ENCODE measurements at regions not wholly inside any gene's neighbourhood (a gene's known extent, or its start where the extent isn't known, plus 50 kb on each side); places are given as distances from the start of the nearest gene placed in this dataset.
"Not testable (repeated sequence)": the region's sequence is repeated elsewhere in the genome, so short reads cannot be mapped to it uniquely, and the experiment has no call there.

DNA sequence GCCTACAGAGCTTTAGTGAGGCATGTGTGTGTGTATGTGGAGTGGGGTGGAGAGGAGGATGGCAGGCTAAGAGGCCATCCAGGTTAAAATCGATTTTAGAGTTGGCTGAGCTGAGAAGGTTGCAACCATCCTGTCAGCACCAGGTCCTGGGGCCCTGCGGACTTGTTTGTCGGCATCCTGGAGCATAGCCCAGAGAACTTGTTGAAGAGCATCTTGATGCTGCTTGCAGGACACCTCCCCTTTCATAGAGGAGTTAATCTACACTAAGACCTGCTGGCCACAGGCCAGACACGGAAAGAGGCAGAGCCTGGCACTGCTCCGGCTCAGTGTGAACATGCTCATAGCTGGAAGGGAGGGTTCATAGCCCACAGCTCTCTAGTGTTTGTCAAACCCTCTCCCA, 72.1 kb upstream of the RGPD5 start:
- ATAC-seq, result peak in 7 of 8 donors; percentile 47 to 78 (median 64)

DNA sequence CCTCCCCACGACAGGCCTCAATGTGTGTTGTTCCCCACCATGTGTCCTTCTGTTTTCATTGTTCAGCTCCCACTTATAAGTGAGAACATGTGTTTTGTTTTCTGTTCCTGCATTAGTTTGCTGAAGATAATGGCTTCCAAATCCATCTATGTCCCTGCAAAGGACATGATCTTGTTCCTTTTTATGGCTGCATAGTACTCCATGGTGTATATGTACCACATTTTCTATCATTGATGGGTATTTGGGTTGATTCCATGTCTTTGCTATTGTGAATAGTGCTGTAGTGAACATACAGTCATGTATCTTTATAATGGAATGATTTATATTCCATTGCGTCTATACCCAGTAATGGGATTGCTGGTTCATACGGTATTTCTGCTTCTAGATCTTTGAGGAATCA, 71.5 kb upstream of the RGPD5 start:
- intact Hi-C loops (cut with DNase I); H3K4me1 ChIP-seq; H3K27me3 ChIP-seq; H3K27ac ChIP-seq; H3K36me3 ChIP-seq; DNase-seq; H3K4me3 ChIP-seq; ATAC-seq: not testable (repeated sequence)
- H3K9me3 ChIP-seq, result peaks cover 0 to 13% (median 0%) of the 10 kb centered on the region in 11 donors
- 95% methylated on average over 3 of the region's 3 CpGs for WGBS, 2 donors

More for the DNA sequence above, 72.1 kb upstream of the RGPD5 start:
- H3K4me1 ChIP-seq, result no peaks in the 10 kb centered on the region
- DNase-seq, result peak; percentile 13 to 31
- H3K4me3 ChIP-seq, result no peak overlapping the region
- no peak overlapping the region for H3K27ac ChIP-seq
- TF ChIP-seq, protein P1, sequence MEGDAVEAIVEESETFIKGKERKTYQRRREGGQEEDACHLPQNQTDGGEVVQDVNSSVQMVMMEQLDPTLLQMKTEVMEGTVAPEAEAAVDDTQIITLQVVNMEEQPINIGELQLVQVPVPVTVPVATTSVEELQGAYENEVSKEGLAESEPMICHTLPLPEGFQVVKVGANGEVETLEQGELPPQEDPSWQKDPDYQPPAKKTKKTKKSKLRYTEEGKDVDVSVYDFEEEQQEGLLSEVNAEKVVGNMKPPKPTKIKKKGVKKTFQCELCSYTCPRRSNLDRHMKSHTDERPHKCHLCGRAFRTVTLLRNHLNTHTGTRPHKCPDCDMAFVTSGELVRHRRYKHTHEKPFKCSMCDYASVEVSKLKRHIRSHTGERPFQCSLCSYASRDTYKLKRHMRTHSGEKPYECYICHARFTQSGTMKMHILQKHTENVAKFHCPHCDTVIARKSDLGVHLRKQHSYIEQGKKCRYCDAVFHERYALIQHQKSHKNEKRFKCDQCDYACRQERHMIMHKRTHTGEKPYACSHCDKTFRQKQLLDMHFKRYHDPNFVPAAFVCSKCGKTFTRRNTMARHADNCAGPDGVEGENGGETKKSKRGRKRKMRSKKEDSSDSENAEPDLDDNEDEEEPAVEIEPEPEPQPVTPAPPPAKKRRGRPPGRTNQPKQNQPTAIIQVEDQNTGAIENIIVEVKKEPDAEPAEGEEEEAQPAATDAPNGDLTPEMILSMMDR (IDR thresholded peaks at IDR 0.05), result no peak
- 33 to 39% methylated on average over 5 of the region's 5 CpGs for WGBS, 2 donors
- peaks cover 0 to 13% (median 0%) of the 10 kb centered on the region in 11 donors for H3K9me3 ChIP-seq
- intact Hi-C loops (cut with DNase I), result no loop called here
- H3K27me3 ChIP-seq, result peaks cover 0 to 8% (median 0%) of the 10 kb centered on the region in 7 donors
- no peaks in the 10 kb centered on the region for H3K36me3 ChIP-seq

- H3K9me3 ChIP-seq, result peaks cover 0 to 14% (median 0%) of the 10 kb centered on the region in 11 donors
- intact Hi-C loops (cut with DNase I); H3K27me3 ChIP-seq; H3K36me3 ChIP-seq; H3K4me3 ChIP-seq; H3K4me1 ChIP-seq; ATAC-seq; DNase-seq; H3K27ac ChIP-seq: not testable (repeated sequence)
- 93% methylated on average over 3 of the region's 3 CpGs for WGBS, 2 donors
Observed at GRCh38 chr2:109723153-109723552, 71.0 kb upstream of the RGPD5 start.

DNA sequence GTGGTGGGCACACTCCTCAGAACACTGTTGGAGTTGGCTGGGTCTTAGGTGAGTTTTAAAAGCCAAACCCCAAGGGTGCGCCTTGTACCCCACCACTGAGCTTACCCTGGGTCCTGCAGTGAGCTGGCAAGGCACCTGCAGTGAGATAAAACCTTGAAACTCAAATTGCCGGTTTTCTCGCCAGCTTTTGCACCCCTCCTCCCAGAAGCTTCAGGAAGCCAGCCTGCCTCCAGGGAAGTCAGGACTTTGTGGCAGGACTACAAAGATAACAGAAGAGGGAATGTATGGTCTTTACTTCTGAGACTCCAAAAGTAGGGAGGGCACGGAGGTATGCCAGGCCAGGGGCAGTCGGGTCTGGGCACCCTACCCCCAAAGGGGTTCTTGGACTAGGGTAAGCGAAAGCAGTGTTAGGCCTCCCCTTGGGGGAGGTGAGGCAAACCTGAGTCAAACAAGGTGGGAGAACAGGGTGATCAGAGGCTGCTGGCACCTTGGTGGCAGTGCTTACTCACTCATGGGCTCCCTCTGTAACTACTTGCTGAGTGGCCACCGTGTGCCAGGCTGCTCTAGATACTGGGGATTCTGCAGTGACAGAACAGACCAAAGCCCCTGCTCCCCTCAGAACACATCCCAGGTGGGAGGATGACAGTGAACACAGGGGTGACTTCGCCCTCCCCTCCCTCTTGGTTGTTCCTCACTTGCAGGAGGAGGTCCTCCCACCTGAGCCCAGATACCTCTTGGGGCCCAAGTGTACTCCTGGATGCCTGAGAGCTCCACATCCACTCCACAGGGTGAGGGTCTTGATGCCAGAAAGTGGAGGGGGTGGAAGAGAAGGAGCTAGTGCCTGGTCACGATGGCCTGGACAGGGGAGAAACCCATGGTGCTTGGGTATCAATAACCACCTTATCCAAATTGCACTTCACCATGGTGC, 69.3 kb upstream of the RGPD5 start:
- Histone ChIP-seq H3K27me3 (peaks cover 0 to 8% (median 0%) of the 10 kb centered on the region in 7 donors), H3K4me1 (peaks cover 0 to 5% (median 0%) of the 10 kb centered on the region in 9 donors), H3K4me3 (no peak overlapping the region), H3K9me3 (peaks cover 0 to 10% (median 0%) of the 10 kb centered on the region in 11 donors), H3K36me3 (no peaks in the 10 kb centered on the region), H3K27ac (no peak overlapping the region)
- TF ChIP-seq, protein P1 (IDR thresholded peaks at IDR 0.05), result no peak
- no peak for ATAC-seq
- 91 to 94% methylated on average over 9 of the region's 9 CpGs for WGBS, 2 donors
- intact Hi-C loops (cut with DNase I), result loop anchor here in 1 of 10 donors (5.0 kb wide), 1 partner anchor 182 kb away; no protein-coding TSS in a partner anchor
- no peak for DNase-seq

DNA sequence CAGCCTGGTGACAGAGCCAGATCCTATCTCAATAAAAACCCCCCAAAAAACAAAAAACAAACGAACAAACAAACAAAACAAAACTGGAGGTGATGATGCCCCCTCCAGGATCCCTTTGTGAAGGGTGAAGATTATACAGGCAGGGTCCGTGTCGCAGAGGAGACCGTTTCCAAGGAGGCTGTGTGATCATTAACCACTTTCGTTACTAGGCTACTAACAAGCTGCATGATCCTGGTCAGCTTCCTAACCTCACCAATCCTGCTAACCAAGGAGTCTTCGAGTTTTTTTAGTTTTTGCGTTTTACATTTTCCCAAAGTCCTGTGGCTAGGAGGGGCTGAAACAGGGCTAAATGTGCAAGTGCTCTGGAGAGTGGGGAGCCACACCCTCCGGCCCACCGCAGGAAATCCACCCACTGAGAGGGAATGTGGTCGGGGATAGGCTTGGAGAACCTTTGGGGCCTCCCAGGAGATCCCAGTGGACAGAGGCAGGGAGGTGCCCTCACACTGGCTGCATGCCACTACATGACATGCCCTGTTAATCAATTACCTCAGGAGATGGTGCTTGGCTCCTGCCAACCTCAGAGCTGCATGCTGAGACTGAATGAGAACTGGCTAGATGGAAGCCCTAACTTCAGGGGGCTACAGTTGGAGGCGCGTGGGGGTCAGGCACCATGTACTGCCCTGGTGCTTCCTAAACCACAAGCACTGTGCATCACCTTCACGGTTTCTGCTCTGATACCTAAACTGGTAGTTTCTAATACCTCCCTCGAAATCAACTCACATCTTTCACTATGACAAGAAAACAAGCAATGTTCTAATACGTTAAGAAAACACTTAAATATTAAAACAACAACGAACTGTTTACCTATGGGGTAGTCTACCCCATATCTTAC, 67.5 kb upstream of the RGPD5 start:
- peaks cover 0 to 5% (median 0%) of the 10 kb centered on the region in 9 donors for H3K4me1 ChIP-seq
- intact Hi-C loops (cut with DNase I), result loop anchor here in 1 of 10 donors (5.0 kb wide), 1 partner anchor 184 kb away; no protein-coding TSS in a partner anchor
- H3K4me3 ChIP-seq, result no peak overlapping the region
- H3K27me3 ChIP-seq, result peaks cover 0 to 8% (median 0%) of the 10 kb centered on the region in 7 donors
- no peak overlapping the region for H3K27ac ChIP-seq
- no peaks in the 10 kb centered on the region for H3K36me3 ChIP-seq
- H3K9me3 ChIP-seq, result peaks cover 0 to 10% (median 0%) of the 10 kb centered on the region in 11 donors
- ATAC-seq, result no peak
- TF ChIP-seq, protein P1 (IDR thresholded peaks at IDR 0.05), result no peak
- 90 to 94% methylated on average over 16 of the region's 16 CpGs for WGBS, 2 donors
- DNase-seq, result no peak

Measured in heart right ventricle (tissue), 16 donors.